GM23338 (cell line): ENCODE measurements at regions not wholly inside any gene's neighbourhood (a gene's known extent, or its start where the extent isn't known, plus 50 kb on each side); places are given as distances from the start of the nearest gene placed in this dataset.

ENCODE experiments used
- ATAC-seq: fragments of 200-7000 bp; cut with Tn5 transposase; 3 replicates; pipeline ENCODE4 v1.9.1; 2020
- DNase-seq: peaks from one replicate; pipeline ENCODE4 v3.0.0-alpha.2; 2015; ENCODE audit warnings: low spot score
- H2AFZ ChIP-seq: fragments of 200-600 bp; sonication (generic); 2 replicates; pipeline ENCODE4 v1.8.0; 2016; ENCODE audit warnings: antibody characterized with exemption, mild to moderate bottlenecking, moderate library complexity
- H3F3A ChIP-seq: fragments of 200-600 bp; sonication (generic); replicated peaks from 2 replicates; pipeline ENCODE4 v1.8.0; 2017; ENCODE audit warnings: antibody characterized with exemption, mixed run types, low read depth
- H3K27ac ChIP-seq: fragments of 200-600 bp; sonication (generic); 2 replicates; pipeline ENCODE4 v1.6.1; 2016; ENCODE audit warnings: low read depth
- H3K27me3 ChIP-seq: fragments of 200-600 bp; sonication (generic); 2 replicates; pipeline ENCODE4 v1.8.0; 2016; ENCODE audit warnings: mild to moderate bottlenecking, mixed run types, moderate library complexity; ENCODE audit not compliant: insufficient read depth
- H3K36me3 ChIP-seq: fragments of 200-600 bp; sonication (generic); 2 replicates; pipeline ENCODE4 v1.8.0; 2016; ENCODE audit warnings: mild to moderate bottlenecking; ENCODE audit not compliant: insufficient read depth
- H3K4me1 ChIP-seq: fragments of 200-600 bp; sonication (generic); 2 replicates; pipeline ENCODE4 v1.8.0; 2016; ENCODE audit warnings: mild to moderate bottlenecking, moderate library complexity; ENCODE audit not compliant: insufficient read depth
- H3K4me2 ChIP-seq: fragments of 200-600 bp; sonication (generic); 2 replicates; pipeline ENCODE4 v1.7.1; 2017; ENCODE audit warnings: mixed run types
- H3K4me3 ChIP-seq: fragments of 200-600 bp; sonication (generic); 2 replicates; pipeline ENCODE4 v1.6.1; 2016; ENCODE audit warnings: mixed run types
- H3K79me2 ChIP-seq: fragments of 200-600 bp; sonication (generic); replicated peaks from 2 replicates; pipeline ENCODE4 v1.8.0; 2017; ENCODE audit warnings: mild to moderate bottlenecking; ENCODE audit not compliant: insufficient read depth
- H3K9me2 ChIP-seq: fragments of 200-600 bp; sonication (generic); 2 replicates; pipeline ENCODE4 v1.8.0; 2017; ENCODE audit not compliant: insufficient read depth
- H4K20me1 ChIP-seq: fragments of 200-600 bp; sonication (generic); replicated peaks from 2 replicates; pipeline ENCODE4 v1.8.0; 2017; ENCODE audit warnings: mild to moderate bottlenecking; ENCODE audit not compliant: insufficient read depth
- H3K27ac Mint-ChIP-seq: 2 replicates; pipeline ENCODE4 v1.8.0; 2020; ENCODE audit warnings: inconsistent platforms, mild to moderate bottlenecking, moderate library complexity, mixed read lengths
- H3K27me3 Mint-ChIP-seq: 3 replicates; pipeline ENCODE4 v1.8.0; 2022; ENCODE audit warnings: low read depth, mild to moderate bottlenecking, moderate library complexity, mixed read lengths, inconsistent platforms; ENCODE audit not compliant: insufficient read depth, poor library complexity
- H3K36me3 Mint-ChIP-seq: 3 replicates; pipeline ENCODE4 v1.8.0; 2021; ENCODE audit warnings: low read depth, mild to moderate bottlenecking, inconsistent platforms, moderate library complexity, mixed read lengths
- H3K4me1 Mint-ChIP-seq: 3 replicates; pipeline ENCODE4 v1.8.0; 2020; ENCODE audit warnings: mild to moderate bottlenecking, inconsistent platforms, mixed read lengths
- H3K4me3 Mint-ChIP-seq: 3 replicates; pipeline ENCODE4 v1.8.0; 2021; ENCODE audit warnings: moderate library complexity, mild to moderate bottlenecking, inconsistent platforms, mixed read lengths
- H3K9me3 Mint-ChIP-seq: 3 replicates; pipeline ENCODE4 v1.8.0; 2020; ENCODE audit warnings: moderate library complexity, mild to moderate bottlenecking, inconsistent platforms, mixed read lengths
- CREB1 ChIP-seq: fragments of 250-450 bp; sonication (Bioruptor Pico); IDR thresholded peaks from 2 replicates; pipeline ENCODE4 v1.5.0; 2020; ENCODE audit warnings: low read depth, mild to moderate bottlenecking, moderate library complexity
- CTCF ChIP-seq, 2 experiments: fragments of 200-600 bp in 1 of 2; sonication (generic) in 1 of 2; conservative IDR thresholded peaks; 2 replicates each; pipeline versions ENCODE4 v1.5.1 to v1.6.1; 2016 to 2017; ENCODE audit warnings: antibody characterized with exemption in 2 of 2, low read depth in 2 of 2, mild to moderate bottlenecking in 2 of 2, moderate library complexity in 1 of 2
- EZH2 ChIP-seq: fragments of 200-600 bp; sonication (generic); IDR thresholded peaks from one replicate; pipeline ENCODE4 v1.8.0; 2017; ENCODE audit warnings: antibody characterized with exemption, mild to moderate bottlenecking, low read depth; ENCODE audit not compliant: unreplicated experiment
- EZH2phosphoT487 ChIP-seq: fragments of 200-600 bp; sonication (generic); IDR thresholded peaks from one replicate; pipeline ENCODE4 v1.8.1; 2018; ENCODE audit warnings: antibody characterized with exemption; ENCODE audit not compliant: unreplicated experiment
- JUNB ChIP-seq: IDR thresholded peaks from one replicate; pipeline ENCODE4 v1.6.1; 2016; ENCODE audit warnings: antibody characterized with exemption; ENCODE audit not compliant: unreplicated experiment
- NANOG ChIP-seq: IDR thresholded peaks from 2 replicates; pipeline ENCODE4 v1.6.1; 2016; ENCODE audit warnings: antibody characterized with exemption, borderline replicate concordance
- POLR2AphosphoS5 ChIP-seq: IDR thresholded peaks from 2 replicates; pipeline ENCODE4 v1.6.1; 2016; ENCODE audit warnings: antibody characterized with exemption, low read depth
- REST ChIP-seq: IDR thresholded peaks from one replicate; pipeline ENCODE4 v1.6.1; 2018; ENCODE audit warnings: antibody characterized with exemption; ENCODE audit not compliant: unreplicated experiment
- STAT1 ChIP-seq: IDR thresholded peaks from one replicate; pipeline ENCODE4 v1.6.1; 2016; ENCODE audit warnings: antibody characterized with exemption; ENCODE audit not compliant: unreplicated experiment
- ZNF114 ChIP-seq: fragments of 250-450 bp; sonication (Bioruptor Pico); IDR thresholded peaks from 2 replicates; pipeline ENCODE4 v1.5.0; 2020; ENCODE audit warnings: mild to moderate bottlenecking, moderate library complexity
- ZNF331 ChIP-seq: fragments of 250-450 bp; sonication (Bioruptor Pico); IDR thresholded peaks from 2 replicates; pipeline ENCODE4 v1.5.0; 2020; ENCODE audit warnings: low read depth, mild to moderate bottlenecking, moderate library complexity
- TF ChIP-seq, protein P1 (sequence below): fragments of 250-450 bp; sonication (Bioruptor Pico); IDR thresholded peaks from 2 replicates; pipeline ENCODE4 v1.5.0; 2020; ENCODE audit warnings: mild to moderate bottlenecking, moderate library complexity
- TF ChIP-seq, protein P2 (sequence below): IDR thresholded peaks from 2 replicates; pipeline ENCODE4 v1.6.1; 2016; ENCODE audit warnings: antibody characterized with exemption

GRCh38 chr10:118496525-118496924 lies 98.9 kb downstream of the PRLHR start:
- no peaks in the 10 kb centered on the region for H4K20me1 ChIP-seq
- peaks cover 13% of the 10 kb centered on the region; the same call in 2 of the 3 replicates for H3K4me1 Mint-ChIP-seq
- H3K27me3 Mint-ChIP-seq: no peaks in the 10 kb centered on the region
- peaks cover 4% of the 10 kb centered on the region; the same call in 2 of the 3 replicates for H3K9me3 Mint-ChIP-seq
- H3K4me3 Mint-ChIP-seq: no peak overlapping the region
- H3K27ac Mint-ChIP-seq: no peak overlapping the region
- H3K27ac ChIP-seq: no peak overlapping the region
- no peaks in the 10 kb centered on the region for H3K36me3 ChIP-seq
- H3K79me2 ChIP-seq: no peaks in the 10 kb centered on the region
- ATAC-seq: no peak
- no peaks in the 10 kb centered on the region for H3K27me3 ChIP-seq
- H3K4me1 ChIP-seq: peaks cover 9% of the 10 kb centered on the region
- H3K36me3 Mint-ChIP-seq: no peaks in the 10 kb centered on the region; the same call in 2 of the 3 replicates
- TF ChIP-seq REST (no peak), NANOG (no peak), POLR2AphosphoS5 (no peak), ZNF114 (no peak), EZH2 (no peak), CREB1 (no peak), STAT1 (no peak), JUNB (no peak), CTCF (conservative IDR thresholded peaks at IDR 0.05; ENCODE audit: low read depth in 2 of 2) (no peak), ZNF331 (CRISPR knock-in tag) (no peak), EZH2phosphoT487 (no peak)
- TF ChIP-seq, protein P1, sequence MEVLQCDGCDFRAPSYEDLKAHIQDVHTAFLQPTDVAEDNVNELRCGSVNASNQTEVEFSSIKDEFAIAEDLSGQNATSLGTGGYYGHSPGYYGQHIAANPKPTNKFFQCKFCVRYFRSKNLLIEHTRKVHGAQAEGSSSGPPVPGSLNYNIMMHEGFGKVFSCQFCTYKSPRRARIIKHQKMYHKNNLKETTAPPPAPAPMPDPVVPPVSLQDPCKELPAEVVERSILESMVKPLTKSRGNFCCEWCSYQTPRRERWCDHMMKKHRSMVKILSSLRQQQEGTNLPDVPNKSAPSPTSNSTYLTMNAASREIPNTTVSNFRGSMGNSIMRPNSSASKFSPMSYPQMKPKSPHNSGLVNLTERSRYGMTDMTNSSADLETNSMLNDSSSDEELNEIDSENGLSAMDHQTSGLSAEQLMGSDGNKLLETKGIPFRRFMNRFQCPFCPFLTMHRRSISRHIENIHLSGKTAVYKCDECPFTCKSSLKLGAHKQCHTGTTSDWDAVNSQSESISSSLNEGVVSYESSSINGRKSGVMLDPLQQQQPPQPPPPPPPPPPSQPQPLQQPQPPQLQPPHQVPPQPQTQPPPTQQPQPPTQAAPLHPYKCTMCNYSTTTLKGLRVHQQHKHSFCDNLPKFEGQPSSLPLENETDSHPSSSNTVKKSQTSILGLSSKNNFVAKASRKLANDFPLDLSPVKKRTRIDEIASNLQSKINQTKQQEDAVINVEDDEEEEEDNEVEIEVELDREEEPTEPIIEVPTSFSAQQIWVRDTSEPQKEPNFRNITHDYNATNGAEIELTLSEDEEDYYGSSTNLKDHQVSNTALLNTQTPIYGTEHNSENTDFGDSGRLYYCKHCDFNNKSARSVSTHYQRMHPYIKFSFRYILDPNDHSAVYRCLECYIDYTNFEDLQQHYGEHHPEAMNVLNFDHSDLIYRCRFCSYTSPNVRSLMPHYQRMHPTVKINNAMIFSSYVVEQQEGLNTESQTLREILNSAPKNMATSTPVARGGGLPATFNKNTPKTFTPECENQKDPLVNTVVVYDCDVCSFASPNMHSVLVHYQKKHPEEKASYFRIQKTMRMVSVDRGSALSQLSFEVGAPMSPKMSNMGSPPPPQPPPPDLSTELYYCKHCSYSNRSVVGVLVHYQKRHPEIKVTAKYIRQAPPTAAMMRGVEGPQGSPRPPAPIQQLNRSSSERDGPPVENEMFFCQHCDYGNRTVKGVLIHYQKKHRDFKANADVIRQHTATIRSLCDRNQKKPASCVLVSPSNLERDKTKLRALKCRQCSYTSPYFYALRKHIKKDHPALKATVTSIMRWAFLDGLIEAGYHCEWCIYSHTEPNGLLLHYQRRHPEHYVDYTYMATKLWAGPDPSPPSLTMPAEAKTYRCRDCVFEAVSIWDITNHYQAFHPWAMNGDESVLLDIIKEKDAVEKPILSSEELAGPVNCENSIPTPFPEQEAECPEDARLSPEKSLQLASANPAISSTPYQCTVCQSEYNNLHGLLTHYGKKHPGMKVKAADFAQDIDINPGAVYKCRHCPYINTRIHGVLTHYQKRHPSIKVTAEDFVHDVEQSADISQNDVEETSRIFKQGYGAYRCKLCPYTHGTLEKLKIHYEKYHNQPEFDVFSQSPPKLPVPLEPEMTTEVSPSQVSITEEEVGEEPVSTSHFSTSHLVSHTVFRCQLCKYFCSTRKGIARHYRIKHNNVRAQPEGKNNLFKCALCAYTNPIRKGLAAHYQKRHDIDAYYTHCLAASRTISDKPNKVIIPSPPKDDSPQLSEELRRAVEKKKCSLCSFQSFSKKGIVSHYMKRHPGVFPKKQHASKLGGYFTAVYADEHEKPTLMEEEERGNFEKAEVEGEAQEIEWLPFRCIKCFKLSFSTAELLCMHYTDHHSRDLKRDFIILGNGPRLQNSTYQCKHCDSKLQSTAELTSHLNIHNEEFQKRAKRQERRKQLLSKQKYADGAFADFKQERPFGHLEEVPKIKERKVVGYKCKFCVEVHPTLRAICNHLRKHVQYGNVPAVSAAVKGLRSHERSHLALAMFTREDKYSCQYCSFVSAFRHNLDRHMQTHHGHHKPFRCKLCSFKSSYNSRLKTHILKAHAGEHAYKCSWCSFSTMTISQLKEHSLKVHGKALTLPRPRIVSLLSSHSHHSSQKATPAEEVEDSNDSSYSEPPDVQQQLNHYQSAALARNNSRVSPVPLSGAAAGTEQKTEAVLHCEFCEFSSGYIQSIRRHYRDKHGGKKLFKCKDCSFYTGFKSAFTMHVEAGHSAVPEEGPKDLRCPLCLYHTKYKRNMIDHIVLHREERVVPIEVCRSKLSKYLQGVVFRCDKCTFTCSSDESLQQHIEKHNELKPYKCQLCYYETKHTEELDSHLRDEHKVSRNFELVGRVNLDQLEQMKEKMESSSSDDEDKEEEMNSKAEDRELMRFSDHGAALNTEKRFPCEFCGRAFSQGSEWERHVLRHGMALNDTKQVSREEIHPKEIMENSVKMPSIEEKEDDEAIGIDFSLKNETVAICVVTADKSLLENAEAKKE (CRISPR knock-in tag): no peak
- TF ChIP-seq, protein P2, sequence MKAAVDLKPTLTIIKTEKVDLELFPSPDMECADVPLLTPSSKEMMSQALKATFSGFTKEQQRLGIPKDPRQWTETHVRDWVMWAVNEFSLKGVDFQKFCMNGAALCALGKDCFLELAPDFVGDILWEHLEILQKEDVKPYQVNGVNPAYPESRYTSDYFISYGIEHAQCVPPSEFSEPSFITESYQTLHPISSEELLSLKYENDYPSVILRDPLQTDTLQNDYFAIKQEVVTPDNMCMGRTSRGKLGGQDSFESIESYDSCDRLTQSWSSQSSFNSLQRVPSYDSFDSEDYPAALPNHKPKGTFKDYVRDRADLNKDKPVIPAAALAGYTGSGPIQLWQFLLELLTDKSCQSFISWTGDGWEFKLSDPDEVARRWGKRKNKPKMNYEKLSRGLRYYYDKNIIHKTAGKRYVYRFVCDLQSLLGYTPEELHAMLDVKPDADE: no peak
- DNase-seq: no peak
- H3F3A ChIP-seq: no peaks in the 10 kb centered on the region
- no peaks in the 10 kb centered on the region; the same call in 1 of the 2 replicates for H3K9me2 ChIP-seq
- H2AFZ ChIP-seq: no peak overlapping the region
- no peak overlapping the region for H3K4me3 ChIP-seq
- no peak overlapping the region for H3K4me2 ChIP-seq
